ENCODE measurements at regions not wholly inside any gene's neighbourhood (a gene's known extent, or its start where the extent isn't known, plus 50 kb on each side); places are given as distances from the start of the nearest gene placed in this dataset.

DNA sequence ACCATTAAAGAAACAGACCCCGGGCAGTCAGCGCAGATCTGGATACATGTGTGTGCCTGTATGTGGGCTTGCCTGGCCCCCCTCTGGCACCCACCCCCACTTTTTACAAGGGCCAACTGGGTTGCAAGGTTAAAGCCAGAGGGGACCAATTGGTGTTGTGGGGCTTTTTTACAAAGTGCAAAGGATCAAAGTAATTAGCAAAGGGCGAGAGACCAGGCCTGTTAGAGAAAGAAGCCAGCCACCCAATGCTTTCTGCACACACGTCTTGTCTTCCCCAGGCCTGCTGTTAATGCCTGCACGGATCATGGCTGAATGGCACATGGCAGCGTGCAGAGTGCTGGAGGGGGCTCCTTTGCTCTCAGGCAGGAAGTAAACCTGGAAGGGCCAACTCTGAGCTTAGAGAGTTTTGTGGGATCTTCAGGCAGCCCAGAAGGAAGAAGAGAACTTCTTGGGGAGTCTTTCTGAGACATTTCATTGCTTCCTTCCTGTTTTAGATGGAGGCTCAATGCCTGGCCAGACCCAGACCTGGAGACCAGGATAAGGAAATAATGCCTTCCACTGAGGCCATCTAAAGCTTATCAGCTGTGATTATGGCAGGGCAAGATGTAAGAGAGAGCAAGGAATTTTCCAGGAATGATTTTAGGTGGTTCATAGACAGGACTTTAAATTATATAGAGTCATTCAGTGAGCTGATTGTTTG is 523.4 kb upstream of the TBX3 start:
- no peaks in the 10 kb centered on the region for H3K27me3 ChIP-seq (ENCODE audit: insufficient read depth, low read length)
- no peaks in the 10 kb centered on the region for H3K9me2 ChIP-seq (ENCODE audit: low read depth, low read length)
- no peak overlapping the region for H3K4me3 ChIP-seq (ENCODE audit: low read depth, low read length, poor library complexity, severe bottlenecking)
- no peaks in the 10 kb centered on the region for H3K4me1 ChIP-seq (ENCODE audit: insufficient read depth, low read length, severe bottlenecking)
- no peaks in the 10 kb centered on the region for H3K36me3 ChIP-seq (ENCODE audit: insufficient read depth, low read length)
- H4K20me1 ChIP-seq (ENCODE audit: insufficient read depth, low read length) = no peaks in the 10 kb centered on the region
- no peak overlapping the region for H3K4me2 ChIP-seq (ENCODE audit: low read length)
- H3K27ac ChIP-seq (ENCODE audit: low read depth, low read length, poor library complexity, severe bottlenecking) = no peak overlapping the region
- no peak overlapping the region for H3K9ac ChIP-seq (ENCODE audit: low read length)
- no peak overlapping the region for H2AFZ ChIP-seq (ENCODE audit: low read length)
- H3K9me3 ChIP-seq (ENCODE audit: low read length) = no peaks in the 10 kb centered on the region
- no peak for TF ChIP-seq EZH2 (IDR thresholded peaks at IDR 0.05; ENCODE audit: borderline replicate concordance, low read length)
- TF ChIP-seq, protein P1, sequence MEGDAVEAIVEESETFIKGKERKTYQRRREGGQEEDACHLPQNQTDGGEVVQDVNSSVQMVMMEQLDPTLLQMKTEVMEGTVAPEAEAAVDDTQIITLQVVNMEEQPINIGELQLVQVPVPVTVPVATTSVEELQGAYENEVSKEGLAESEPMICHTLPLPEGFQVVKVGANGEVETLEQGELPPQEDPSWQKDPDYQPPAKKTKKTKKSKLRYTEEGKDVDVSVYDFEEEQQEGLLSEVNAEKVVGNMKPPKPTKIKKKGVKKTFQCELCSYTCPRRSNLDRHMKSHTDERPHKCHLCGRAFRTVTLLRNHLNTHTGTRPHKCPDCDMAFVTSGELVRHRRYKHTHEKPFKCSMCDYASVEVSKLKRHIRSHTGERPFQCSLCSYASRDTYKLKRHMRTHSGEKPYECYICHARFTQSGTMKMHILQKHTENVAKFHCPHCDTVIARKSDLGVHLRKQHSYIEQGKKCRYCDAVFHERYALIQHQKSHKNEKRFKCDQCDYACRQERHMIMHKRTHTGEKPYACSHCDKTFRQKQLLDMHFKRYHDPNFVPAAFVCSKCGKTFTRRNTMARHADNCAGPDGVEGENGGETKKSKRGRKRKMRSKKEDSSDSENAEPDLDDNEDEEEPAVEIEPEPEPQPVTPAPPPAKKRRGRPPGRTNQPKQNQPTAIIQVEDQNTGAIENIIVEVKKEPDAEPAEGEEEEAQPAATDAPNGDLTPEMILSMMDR (IDR thresholded peaks at IDR 0.05; ENCODE audit: low read length) = no peak
- H3K79me2 ChIP-seq (ENCODE audit: insufficient read depth, low read length) = no peaks in the 10 kb centered on the region
- no peaks in the 10 kb centered on the region for H3F3A ChIP-seq (ENCODE audit: insufficient read depth, low read length)

DNA sequence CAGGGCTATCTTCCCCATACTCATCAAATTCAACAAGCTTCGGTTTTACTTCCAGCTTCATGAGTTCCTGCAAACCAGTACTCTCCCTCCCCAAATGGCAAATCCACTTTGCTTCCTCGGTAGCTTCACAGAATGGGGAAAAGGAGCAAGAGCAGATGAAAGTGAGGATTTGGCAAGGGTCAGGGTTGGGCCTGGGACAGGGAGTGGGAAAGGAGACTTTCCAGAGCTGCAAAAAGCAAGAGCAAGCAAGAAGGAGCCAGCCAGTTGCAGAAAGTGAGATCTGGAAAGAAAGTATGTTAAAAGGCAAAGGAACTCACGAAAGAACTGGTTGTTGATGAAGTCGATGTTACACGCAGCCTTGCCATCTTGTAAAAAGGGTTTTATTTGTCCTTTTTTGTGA is 522.8 kb upstream of the TBX3 start:
- Histone ChIP-seq H2AFZ (ENCODE audit: low read length) (no peak overlapping the region), H3K79me2 (ENCODE audit: insufficient read depth, low read length) (no peaks in the 10 kb centered on the region), H3K9me3 (ENCODE audit: low read length) (no peaks in the 10 kb centered on the region), H3K27me3 (ENCODE audit: insufficient read depth, low read length) (no peaks in the 10 kb centered on the region), H4K20me1 (ENCODE audit: insufficient read depth, low read length) (no peaks in the 10 kb centered on the region), H3K27ac (ENCODE audit: low read depth, low read length, poor library complexity, severe bottlenecking) (no peak overlapping the region), H3K36me3 (ENCODE audit: insufficient read depth, low read length) (no peaks in the 10 kb centered on the region), H3K4me3 (ENCODE audit: low read depth, low read length, poor library complexity, severe bottlenecking) (no peak overlapping the region), H3K9ac (ENCODE audit: low read length) (no peak overlapping the region), H3K4me1 (ENCODE audit: insufficient read depth, low read length, severe bottlenecking) (no peaks in the 10 kb centered on the region), H3K9me2 (ENCODE audit: low read depth, low read length) (no peaks in the 10 kb centered on the region), H3K4me2 (ENCODE audit: low read length) (no peak overlapping the region), H3F3A (ENCODE audit: insufficient read depth, low read length) (no peaks in the 10 kb centered on the region)
- TF ChIP-seq, protein P1 (IDR thresholded peaks at IDR 0.05; ENCODE audit: low read length) = no peak
- TF ChIP-seq EZH2 (IDR thresholded peaks at IDR 0.05; ENCODE audit: borderline replicate concordance, low read length) = no peak

DNA sequence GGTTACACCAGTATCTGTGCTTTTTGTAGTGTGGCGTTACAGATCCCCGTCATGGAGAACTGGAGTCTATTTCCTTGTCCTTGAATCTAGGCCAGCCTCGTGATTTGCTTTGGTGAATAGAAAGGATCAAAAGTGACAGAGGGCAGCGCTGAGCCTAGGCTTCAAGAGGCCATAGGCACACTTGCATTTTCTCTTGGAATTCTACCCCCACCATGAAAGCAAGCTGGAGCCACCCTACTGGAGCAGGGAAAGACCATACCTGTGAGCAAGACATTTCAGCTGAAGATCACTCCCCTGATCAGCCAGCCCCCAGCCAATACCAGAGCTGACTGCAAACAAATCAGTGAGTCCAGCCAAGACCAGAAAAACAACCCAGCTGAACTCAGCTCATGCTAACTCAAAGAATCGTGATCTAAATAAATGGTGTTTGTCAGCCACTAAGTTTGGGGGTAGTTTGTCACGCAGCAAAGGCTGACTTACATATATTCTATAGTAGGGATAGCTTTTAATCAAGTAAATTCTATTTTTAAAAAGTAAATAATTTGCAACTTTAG is 521.9 kb upstream of the TBX3 start:
- H3K9ac ChIP-seq (ENCODE audit: low read length) = no peak overlapping the region
- no peaks in the 10 kb centered on the region for H4K20me1 ChIP-seq (ENCODE audit: insufficient read depth, low read length)
- H3K9me3 ChIP-seq (ENCODE audit: low read length) = no peaks in the 10 kb centered on the region
- no peaks in the 10 kb centered on the region for H3K36me3 ChIP-seq (ENCODE audit: insufficient read depth, low read length)
- H2AFZ ChIP-seq (ENCODE audit: low read length) = no peak overlapping the region
- no peaks in the 10 kb centered on the region for H3K9me2 ChIP-seq (ENCODE audit: low read depth, low read length)
- no peak overlapping the region for H3K4me3 ChIP-seq (ENCODE audit: low read depth, low read length, poor library complexity, severe bottlenecking)
- no peaks in the 10 kb centered on the region for H3K79me2 ChIP-seq (ENCODE audit: insufficient read depth, low read length)
- H3K27ac ChIP-seq (ENCODE audit: low read depth, low read length, poor library complexity, severe bottlenecking) = no peak overlapping the region
- TF ChIP-seq EZH2 (IDR thresholded peaks at IDR 0.05; ENCODE audit: borderline replicate concordance, low read length) = no peak
- TF ChIP-seq, protein P1 (IDR thresholded peaks at IDR 0.05; ENCODE audit: low read length) = no peak
- H3K4me2 ChIP-seq (ENCODE audit: low read length) = no peak overlapping the region
- H3K4me1 ChIP-seq (ENCODE audit: insufficient read depth, low read length, severe bottlenecking) = no peaks in the 10 kb centered on the region
- no peaks in the 10 kb centered on the region for H3K27me3 ChIP-seq (ENCODE audit: insufficient read depth, low read length)
- H3F3A ChIP-seq (ENCODE audit: insufficient read depth, low read length) = no peaks in the 10 kb centered on the region

All from OCI-LY1 (cell line).